ENCODE measurements at regions not wholly inside any gene's neighbourhood (a gene's known extent, or its start where the extent isn't known, plus 50 kb on each side); places are given as distances from the start of the nearest gene placed in this dataset.
"Not testable (repeated sequence)": the region's sequence is repeated elsewhere in the genome, so short reads cannot be mapped to it uniquely, and the experiment has no call there.

- DNase-seq, result no peak
Measured at GRCh38 chr4:31682796-31683195, 962.6 kb downstream of the PCDH7 start.

DNA sequence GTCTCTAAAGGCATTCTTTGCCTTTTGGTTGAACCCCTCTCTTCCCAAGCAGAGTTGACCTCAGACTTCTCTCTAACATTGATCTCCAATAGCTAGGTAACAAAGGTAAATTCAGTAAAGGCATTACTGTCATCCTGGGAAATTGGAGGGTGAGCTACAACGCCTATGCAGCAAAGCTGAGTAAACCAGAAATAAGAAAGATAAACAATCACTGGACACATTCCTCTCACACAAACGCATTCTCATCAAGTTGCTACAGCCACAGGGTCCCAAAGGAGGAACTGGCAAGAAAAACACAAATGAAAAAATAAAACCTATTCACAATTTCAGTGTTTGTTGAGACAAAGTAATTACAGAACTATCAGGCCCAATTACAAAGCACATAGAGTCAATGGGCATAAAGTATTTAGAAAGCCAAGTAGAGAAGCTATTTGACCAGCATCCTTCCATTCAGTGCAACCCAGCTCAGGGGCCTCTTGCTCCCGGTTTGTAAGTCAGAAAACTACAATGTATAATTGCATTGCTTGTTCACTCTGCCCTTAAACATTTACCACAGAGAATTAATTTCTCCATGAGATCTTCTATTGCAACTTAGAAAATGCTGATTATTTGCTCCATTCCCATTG is 967.7 kb downstream of the PCDH7 start:
- DNase-seq, result no peak

- DNase-seq, result no peak
Measured at GRCh38 chr4:31692399-31692940, 972.3 kb downstream of the PCDH7 start.

- DNase-seq, result no peak
Measured at GRCh38 chr4:31701256-31701655, 981.1 kb downstream of the PCDH7 start.

DNA sequence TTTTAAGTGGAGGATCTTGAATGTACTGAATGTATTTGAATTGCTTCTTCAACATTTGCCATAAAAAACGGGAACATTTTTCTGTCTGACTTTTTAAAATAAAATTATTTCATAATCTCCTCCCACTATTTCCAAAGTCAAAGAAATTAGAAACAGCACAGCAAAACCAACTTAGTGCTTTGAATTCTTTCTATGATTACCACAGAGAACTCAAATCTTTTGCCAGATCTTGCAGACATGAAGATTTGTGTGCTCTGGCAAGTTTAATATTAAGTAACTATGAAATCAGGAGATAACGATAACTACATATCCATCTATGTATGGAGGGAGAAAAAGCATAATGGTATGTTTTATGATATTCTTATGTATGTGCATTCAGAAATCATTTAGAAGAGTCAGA is 982.2 kb downstream of the PCDH7 start:
- no peak for DNase-seq

- no peak for DNase-seq
Measured at GRCh38 chr4:31714238-31714637, 994.1 kb downstream of the PCDH7 start.

DNA sequence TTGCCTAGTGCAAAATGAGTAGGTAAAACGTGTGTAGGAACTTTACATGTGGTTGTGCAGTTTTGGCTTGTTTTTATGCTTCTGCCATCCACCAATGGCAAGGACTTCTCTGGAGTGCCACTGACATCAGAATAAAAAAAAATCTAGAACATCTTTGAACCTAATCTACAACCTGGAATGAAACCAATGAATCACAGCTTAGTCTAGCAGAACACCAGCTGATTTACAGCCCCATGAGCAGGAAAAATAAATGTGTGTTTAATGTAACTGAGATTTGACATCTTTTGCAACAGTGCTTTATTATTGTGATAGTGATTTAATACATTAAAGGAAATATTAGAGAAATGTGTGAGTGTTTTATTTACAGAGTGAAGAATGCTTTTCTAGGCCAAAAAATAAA is 995.1 kb downstream of the PCDH7 start:
- DNase-seq, result no peak

GRCh38 chr4:31727030-31727429 is 1006.9 kb downstream of the PCDH7 start:
- DNase-seq, result no peak

GRCh38 chr4:31735004-31735403 is 1014.8 kb downstream of the PCDH7 start:
- no peak for DNase-seq

DNA sequence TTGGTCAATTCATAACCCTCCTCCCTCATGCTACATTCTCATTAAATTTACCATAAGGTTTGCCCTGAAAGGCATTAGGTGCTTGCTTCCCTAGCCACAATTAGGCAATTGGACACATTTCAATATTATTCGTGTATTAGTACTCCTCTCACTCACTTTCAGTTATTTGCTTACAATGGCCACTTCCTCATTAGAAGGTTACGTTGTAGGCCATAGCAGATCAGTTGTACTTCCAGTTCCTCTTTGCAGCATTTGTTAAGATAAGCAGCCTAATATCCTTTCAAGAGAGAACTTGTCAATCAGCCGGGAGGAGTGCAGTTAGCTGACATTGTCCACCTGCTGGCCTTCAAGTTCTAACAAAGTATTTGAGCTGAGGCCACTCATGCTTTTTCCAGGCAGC is 1017.2 kb downstream of the PCDH7 start:
- DNase-seq, result no peak

DNA sequence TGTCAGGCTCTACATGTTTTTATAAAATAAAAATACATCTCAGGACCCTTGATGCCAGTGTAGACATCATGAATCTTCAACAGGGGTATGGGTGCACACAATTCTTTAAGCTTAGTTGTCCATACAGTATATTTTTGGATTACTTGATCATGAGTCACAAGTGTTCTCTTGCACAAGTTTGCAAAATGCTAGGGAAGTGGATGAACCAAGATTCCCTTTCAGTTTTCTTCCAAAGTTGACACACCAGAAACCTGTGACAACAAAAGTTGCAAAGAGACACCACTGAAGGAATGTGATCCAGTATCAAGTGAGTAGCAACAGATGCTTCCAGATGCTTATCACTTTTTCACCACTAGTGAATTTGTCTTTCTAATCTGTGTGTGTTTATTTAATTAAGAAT is 1021.2 kb downstream of the PCDH7 start:
- no peak for DNase-seq

DNA sequence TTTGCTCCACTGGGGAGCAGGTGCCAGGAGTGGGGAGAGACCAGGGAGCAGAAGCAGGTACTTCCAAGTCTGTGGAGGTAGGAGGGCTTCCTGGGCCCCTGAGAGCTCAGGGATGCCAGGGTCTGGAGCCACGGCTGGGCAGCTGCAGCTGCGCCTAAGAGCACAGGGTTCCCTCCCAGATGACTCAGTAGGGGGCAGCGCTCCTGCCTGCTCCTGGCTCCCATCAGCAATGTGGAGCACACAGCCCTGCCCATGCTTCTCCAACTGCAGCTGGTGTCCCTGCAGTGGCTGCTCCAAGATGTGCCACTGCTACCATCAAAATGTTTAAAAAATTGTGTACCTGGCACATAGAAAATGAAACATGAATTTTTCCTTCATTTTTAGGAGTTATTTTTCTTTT is 1028.2 kb downstream of the PCDH7 start:
- DNase-seq, result no peak

DNA sequence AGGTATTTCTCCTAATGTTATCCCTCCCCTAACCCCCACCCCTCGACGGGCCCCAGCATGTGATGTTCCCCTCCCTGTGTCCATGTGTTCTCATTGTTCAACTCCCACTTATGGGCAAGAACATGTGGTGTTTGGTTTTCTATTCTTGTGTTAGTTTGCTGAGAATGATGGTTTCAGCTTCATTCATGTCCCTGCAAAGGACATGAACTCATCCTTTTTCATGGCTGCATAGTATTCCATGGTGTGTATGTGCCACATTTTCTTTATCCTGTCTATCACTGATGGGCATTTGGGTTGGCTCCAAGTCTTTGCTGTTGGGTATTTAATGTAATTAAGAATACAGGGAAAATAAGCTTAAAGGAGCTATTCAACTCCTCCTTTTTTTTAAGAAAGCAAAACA is 1030.4 kb downstream of the PCDH7 start:
- DNase-seq, result not testable (repeated sequence)

DNA sequence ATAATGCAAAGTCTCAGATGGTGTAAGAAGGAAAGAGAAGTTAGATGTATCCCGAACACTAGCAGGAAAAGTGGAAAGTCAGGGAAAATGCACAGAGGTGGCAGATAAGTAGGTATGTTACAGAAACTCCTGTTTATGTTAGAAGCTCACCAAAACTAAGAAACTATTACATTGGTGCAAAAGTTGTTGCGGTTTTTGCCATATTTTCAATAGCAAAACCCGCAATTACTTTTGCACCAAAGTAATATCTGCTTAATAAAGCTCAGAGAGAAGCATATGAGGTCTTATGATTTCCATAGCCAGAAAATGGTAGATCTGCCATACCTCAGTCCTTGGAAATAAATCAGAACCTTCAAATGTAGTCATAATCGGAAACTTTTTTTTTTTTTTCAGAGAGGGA is 1035.6 kb downstream of the PCDH7 start:
- no peak for DNase-seq

- DNase-seq, result no peak
Measured at GRCh38 chr4:31768756-31769155, 1048.6 kb downstream of the PCDH7 start.

DNA sequence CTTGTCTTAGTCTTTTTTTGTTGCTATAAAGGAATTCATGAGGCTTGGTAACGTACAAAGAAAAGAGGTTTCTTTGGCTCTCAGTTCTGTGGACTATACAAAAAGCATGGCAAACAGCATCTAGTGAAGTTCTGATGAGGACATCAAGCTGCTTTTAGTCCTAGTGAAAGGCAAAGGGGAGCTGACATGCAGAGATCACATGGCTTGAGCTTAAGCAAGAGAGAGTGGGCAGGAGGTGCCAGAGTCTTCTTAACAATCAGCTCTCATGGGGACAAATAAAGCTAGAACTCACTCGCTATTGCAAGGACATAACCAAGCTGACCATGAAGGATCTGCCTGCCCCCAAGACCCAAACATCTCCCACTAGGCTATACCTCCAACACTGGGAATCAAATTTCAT is 1063.1 kb downstream of the PCDH7 start:
- no peak for DNase-seq

DNA sequence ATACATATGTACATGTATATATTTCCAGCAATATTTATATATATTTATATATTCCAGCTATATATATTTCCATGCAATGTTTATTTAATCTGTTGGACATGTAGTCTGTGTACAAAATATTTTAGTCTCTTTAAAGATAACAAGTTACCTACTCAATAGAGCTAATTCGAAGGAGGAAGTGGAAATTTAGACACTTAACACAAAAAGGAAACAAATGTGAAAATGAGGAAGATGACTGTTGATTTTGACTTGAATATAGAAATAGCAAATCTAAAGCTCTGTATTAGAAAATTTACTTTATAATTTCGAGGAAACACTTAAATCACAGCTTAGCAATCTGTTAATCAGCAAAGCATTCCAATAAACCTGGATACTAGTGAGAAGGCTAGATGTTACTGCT is 1064.4 kb downstream of the PCDH7 start:
- no peak for DNase-seq

GRCh38 chr4:31787701-31788100 is 1067.5 kb downstream of the PCDH7 start:
- DNase-seq, result no peak

- no peak for DNase-seq
Measured at GRCh38 chr4:31788676-31789075, 1068.5 kb downstream of the PCDH7 start.

- no peak for DNase-seq
Measured at GRCh38 chr4:31791666-31792065, 1071.5 kb downstream of the PCDH7 start.

DNA sequence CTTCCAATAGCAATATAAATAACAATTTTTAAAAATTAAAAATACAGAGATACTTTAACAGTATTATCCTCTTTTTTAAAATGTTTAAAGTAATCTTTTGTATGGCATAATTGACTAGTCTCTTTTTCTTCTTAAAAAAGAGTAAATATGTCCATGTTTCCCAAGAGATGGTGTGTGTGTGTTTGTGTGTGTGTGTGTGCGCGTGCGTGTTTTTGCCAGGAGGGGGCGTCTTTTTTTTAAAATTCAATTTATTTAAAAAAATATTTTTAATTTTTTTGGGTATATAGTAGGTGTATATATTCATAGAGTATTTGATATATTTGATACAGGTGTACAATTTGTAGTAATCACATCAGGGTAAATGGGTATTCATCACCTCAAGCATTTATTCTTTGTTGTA is 1073.7 kb downstream of the PCDH7 start:
- no peak for DNase-seq

DNA sequence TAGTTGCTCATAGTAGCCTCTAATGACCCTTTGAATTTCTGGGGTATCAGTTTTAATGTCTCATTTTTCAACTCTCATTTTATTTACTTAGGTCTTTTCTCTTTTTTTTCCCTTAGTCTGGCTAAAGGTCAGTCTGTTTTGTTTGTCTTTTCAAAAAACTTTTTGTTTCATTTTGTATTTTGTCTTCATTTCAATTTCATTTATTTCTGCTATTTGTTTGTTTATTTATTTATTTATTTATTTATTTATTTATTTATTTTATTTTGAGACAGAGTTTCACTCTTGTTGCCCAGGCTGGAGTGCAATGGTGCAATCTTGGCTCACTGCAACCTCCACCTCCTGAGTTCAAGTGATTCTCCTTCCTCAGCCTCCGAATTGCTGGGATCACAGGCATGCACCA is 1076.9 kb downstream of the PCDH7 start:
- not testable (repeated sequence) for DNase-seq

GRCh38 chr4:31803526-31804195 is 1083.5 kb downstream of the PCDH7 start:
- DNase-seq, result no peak

DNA sequence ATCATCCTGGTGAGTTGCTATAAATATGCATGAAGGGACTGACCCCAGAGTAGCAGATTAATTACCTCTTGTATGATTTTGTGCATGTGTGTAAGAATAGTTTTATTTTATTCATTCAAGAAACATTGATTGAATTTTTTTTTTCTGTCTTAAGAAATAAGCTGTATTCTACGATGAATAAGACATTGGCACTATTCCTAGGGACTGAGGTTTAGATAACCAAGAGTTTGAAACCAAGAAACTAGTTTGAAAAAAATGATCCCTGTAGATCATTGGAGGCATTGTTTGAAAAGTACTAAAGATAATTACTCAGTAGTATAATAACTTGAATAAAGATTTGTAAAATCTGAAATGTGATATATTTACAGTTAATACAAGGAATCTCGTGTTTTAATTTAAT is 1086.9 kb downstream of the PCDH7 start:
- DNase-seq, result no peak

DNA sequence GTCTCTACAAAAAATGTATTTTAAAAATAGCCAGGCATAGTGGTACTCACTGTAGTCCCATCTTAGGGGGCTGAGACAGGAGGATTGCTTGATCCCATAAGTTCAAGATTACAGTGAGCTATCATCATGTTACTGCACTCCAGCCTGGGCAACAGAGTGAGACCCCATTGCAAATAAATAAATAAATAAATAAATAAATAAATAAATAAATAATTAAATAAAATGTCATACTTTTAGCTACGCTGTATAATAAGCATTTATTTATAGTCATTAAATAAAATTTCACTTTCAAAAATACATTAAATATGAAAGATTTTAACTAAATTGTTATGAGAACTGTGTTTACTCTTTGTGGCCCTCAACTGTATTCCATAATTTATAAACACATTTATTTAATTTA is 1124.2 kb downstream of the PCDH7 start:
- DNase-seq, result no peak

All from EL (cell line).